HEK293 (cell line): ENCODE measurements at regions not wholly inside any gene's neighbourhood (a gene's known extent, or its start where the extent isn't known, plus 50 kb on each side); places are given as distances from the start of the nearest gene placed in this dataset.

ENCODE experiments used
- CTCF ChIA-PET: fragments of 350-600 bp; formaldehyde crosslinking; extraction: SDS; loops from one replicate; lab custom pipeline; 2021; ENCODE audit warnings: antibody characterized with exemption; lab: Yijun Ruan, JAX
- POLR2A ChIA-PET: fragments of 300-600 bp; formaldehyde crosslinking; extraction: SDS; loops from one replicate; lab custom pipeline; 2020; ENCODE audit warnings: antibody characterized with exemption, inconsistent platforms; lab: Yijun Ruan, JAX
- H3K27ac ChIP-seq: fragments of 200-500 bp; sonication (Bioruptor generic); 2 replicates; pipeline ENCODE4 v1.5.1; 2014; ENCODE audit warnings: low read depth, low read length, control low read depth, inconsistent platforms; ENCODE audit errors: extremely low read depth
- H3K36me3 ChIP-seq, 2 experiments: fragments of 200-500 bp in 1 of 2; sonication (Bioruptor generic) in 1 of 2; 1 replicate in 1 of 2; 2 replicates in 1 of 2; pipeline ENCODE4 v1.5.1; 2014 to 2017; ENCODE audit warnings: inconsistent platforms in 2 of 2, low read length in 2 of 2; ENCODE audit not compliant: control insufficient read depth in 2 of 2, insufficient read depth in 1 of 2
- H3K4me1 ChIP-seq: fragments of 200-500 bp; sonication (Bioruptor generic); 2 replicates; pipeline ENCODE4 v1.5.1; 2014; ENCODE audit warnings: mild to moderate bottlenecking, low read length, inconsistent platforms; ENCODE audit not compliant: control insufficient read depth, insufficient read depth
- H3K4me3 ChIP-seq: 2 replicates; pipeline ENCODE4 v1.5.1; 2011; ENCODE audit warnings: low read depth, mild to moderate bottlenecking, control low read depth, low read length, moderate library complexity
- H3K9me3 ChIP-seq: fragments of 200-500 bp; sonication (Bioruptor generic); 2 replicates; pipeline ENCODE4 v1.5.1; 2014; ENCODE audit warnings: low read depth, low read length, inconsistent platforms; ENCODE audit not compliant: control insufficient read depth, insufficient read depth
- FEZF1 ChIP-seq: fragments of 450-650 bp; formaldehyde crosslinking; IDR thresholded peaks from 2 replicates; pipeline ENCODE4 v1.5.1; 2016; ENCODE audit warnings: missing biosample characterization, missing genetic modification characterization
- GFI1B ChIP-seq: fragments of 450-650 bp; formaldehyde crosslinking; IDR thresholded peaks from 2 replicates; pipeline ENCODE4 v1.5.1; 2016; ENCODE audit warnings: missing biosample characterization, missing genetic modification characterization
- TRIM28 ChIP-seq: IDR thresholded peaks from 2 replicates; pipeline ENCODE4 v1.6.1; 2011; ENCODE audit warnings: low read length, control low read depth, borderline replicate concordance
- ZFP41 ChIP-seq: fragments of 450-650 bp; formaldehyde crosslinking; IDR thresholded peaks from 2 replicates; pipeline ENCODE4 v1.5.1; 2016; ENCODE audit warnings: missing biosample characterization, missing genetic modification characterization, borderline replicate concordance
- ZNF23 ChIP-seq: fragments of 450-650 bp; formaldehyde crosslinking; IDR thresholded peaks from 2 replicates; pipeline ENCODE4 v1.5.1; 2016; ENCODE audit warnings: missing biosample characterization, missing genetic modification characterization, borderline replicate concordance
- ZNF292 ChIP-seq: fragments of 450-650 bp; formaldehyde crosslinking; IDR thresholded peaks from 2 replicates; pipeline ENCODE4 v1.5.1; 2016; ENCODE audit warnings: low read depth, missing biosample characterization, missing genetic modification characterization, borderline replicate concordance
- ZNF302 ChIP-seq: fragments of 450-650 bp; formaldehyde crosslinking; IDR thresholded peaks from 2 replicates; pipeline ENCODE4 v1.5.1; 2016; ENCODE audit warnings: missing biosample characterization, missing genetic modification characterization, low read depth
- ZNF350 ChIP-seq: fragments of 450-650 bp; formaldehyde crosslinking; IDR thresholded peaks from 2 replicates; pipeline ENCODE4 v1.5.0; 2017; ENCODE audit warnings: missing biosample characterization, mild to moderate bottlenecking, missing genetic modification characterization
- ZNF529 ChIP-seq: fragments of 450-650 bp; formaldehyde crosslinking; IDR thresholded peaks from 2 replicates; pipeline ENCODE4 v1.5.1; 2017; ENCODE audit warnings: missing genetic modification characterization, missing biosample characterization; ENCODE audit not compliant: insufficient replicate concordance
- ZNF555 ChIP-seq: fragments of 450-650 bp; formaldehyde crosslinking; conservative IDR thresholded peaks from 2 replicates; pipeline ENCODE4 v1.5.1; 2017; ENCODE audit warnings: missing biosample characterization, mild to moderate bottlenecking, missing genetic modification characterization, inconsistent platforms
- ZNF585B ChIP-seq: fragments of 450-650 bp; formaldehyde crosslinking; IDR thresholded peaks from 2 replicates; pipeline ENCODE4 v1.5.1; 2016; ENCODE audit warnings: missing biosample characterization, missing genetic modification characterization
- ZNF768 ChIP-seq: fragments of 450-650 bp; formaldehyde crosslinking; IDR thresholded peaks from 2 replicates; pipeline ENCODE4 v1.5.1; 2018; ENCODE audit warnings: missing biosample characterization, mild to moderate bottlenecking, missing genetic modification characterization
- TF ChIP-seq, protein P1 (sequence below): fragments of 450-650 bp; formaldehyde crosslinking; IDR thresholded peaks from 2 replicates; pipeline ENCODE4 v1.5.1; 2016; ENCODE audit warnings: missing biosample characterization, missing genetic modification characterization
- TF ChIP-seq, protein P2 (sequence below): fragments of 450-650 bp; formaldehyde crosslinking; IDR thresholded peaks from 2 replicates; pipeline ENCODE4 v1.5.1; 2016; ENCODE audit warnings: missing biosample characterization, missing genetic modification characterization
- TF ChIP-seq, protein P3 (sequence below): fragments of 450-650 bp; formaldehyde crosslinking; IDR thresholded peaks from 2 replicates; pipeline ENCODE4 v1.5.1; 2016; ENCODE audit warnings: missing biosample characterization, missing genetic modification characterization, borderline replicate concordance
- TF ChIP-seq, protein P4 (sequence below): fragments of 450-650 bp; formaldehyde crosslinking; IDR thresholded peaks from 2 replicates; pipeline ENCODE4 v1.5.1; 2016; ENCODE audit warnings: missing biosample characterization, missing genetic modification characterization
- TF ChIP-seq, protein P5 (sequence below): fragments of 450-650 bp; formaldehyde crosslinking; IDR thresholded peaks from 2 replicates; pipeline ENCODE4 v1.5.1; 2017; ENCODE audit warnings: missing biosample characterization, missing genetic modification characterization

DNA sequence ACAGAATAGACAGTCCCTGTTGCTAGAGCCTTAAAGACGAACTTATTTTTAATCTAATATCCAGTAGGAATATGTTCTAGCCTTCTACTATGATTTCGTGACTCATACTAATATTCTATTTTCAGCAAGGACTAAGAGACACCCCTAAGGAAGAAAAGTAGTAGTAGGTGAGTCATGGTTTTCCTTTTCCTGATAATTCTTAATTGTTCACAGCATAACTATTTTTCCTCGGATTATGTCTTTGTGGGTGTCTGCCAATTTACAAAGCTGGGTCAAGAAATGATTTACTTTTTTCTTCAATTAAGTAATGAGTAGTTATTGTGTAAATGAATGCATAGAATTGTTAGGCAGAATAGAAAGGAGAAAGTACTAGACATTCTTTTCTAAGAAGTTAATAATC, 292.2 kb downstream of the TOX3 start:
- no peaks in the 10 kb centered on the region for H3K36me3 ChIP-seq
- peaks cover 4% of the 10 kb centered on the region for H3K4me1 ChIP-seq
- TF ChIP-seq ZNF350 (tag by site-specific recombination) (no peak), TRIM28 (no peak), ZNF585B (no peak), ZNF302 (tag by site-specific recombination) (no peak), FEZF1 (tag by site-specific recombination) (no peak), ZNF529 (no peak), ZNF555 (tag by site-specific recombination) (no peak), ZNF292 (tag by site-specific recombination) (no peak), GFI1B (tag by site-specific recombination) (no peak), ZFP41 (tag by site-specific recombination) (no peak), ZNF768 (tag by site-specific recombination) (no peak), ZNF23 (tag by site-specific recombination) (no peak)
- TF ChIP-seq, protein P1, sequence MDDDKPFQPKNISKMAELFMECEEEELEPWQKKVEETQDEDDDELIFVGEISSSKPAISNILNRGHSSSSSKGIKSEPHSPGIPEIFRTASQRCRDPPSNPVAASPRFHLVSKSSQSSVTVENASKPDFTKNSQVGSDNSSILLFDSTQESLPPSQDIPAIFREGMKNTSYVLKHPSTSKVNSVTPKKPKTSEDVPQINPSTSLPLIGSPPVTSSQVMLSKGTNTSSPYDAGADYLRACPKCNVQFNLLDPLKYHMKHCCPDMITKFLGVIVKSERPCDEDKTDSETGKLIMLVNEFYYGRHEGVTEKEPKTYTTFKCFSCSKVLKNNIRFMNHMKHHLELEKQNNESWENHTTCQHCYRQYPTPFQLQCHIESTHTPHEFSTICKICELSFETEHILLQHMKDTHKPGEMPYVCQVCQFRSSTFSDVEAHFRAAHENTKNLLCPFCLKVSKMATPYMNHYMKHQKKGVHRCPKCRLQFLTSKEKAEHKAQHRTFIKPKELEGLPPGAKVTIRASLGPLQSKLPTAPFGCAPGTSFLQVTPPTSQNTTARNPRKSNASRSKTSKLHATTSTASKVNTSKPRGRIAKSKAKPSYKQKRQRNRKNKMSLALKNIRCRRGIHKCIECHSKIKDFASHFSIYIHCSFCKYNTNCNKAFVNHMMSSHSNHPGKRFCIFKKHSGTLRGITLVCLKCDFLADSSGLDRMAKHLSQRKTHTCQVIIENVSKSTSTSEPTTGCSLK = no peak
- TF ChIP-seq, protein P2, sequence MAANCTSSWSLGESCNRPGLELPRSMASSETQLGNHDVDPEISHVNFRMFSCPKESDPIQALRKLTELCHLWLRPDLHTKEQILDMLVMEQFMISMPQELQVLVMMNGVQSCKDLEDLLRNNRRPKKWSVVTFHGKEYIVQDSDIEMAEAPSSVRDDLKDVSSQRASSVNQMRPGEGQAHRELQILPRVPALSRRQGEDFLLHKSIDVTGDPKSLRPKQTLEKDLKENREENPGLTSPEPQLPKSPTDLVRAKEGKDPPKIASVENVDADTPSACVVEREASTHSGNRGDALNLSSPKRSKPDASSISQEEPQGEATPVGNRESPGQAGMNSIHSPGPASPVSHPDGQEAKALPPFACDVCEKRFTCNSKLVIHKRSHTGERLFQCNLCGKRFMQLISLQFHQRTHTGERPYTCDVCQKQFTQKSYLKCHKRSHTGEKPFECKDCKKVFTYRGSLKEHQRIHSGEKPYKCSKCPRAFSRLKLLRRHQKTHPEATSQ (tag by site-specific recombination) = no peak
- TF ChIP-seq, protein P3, sequence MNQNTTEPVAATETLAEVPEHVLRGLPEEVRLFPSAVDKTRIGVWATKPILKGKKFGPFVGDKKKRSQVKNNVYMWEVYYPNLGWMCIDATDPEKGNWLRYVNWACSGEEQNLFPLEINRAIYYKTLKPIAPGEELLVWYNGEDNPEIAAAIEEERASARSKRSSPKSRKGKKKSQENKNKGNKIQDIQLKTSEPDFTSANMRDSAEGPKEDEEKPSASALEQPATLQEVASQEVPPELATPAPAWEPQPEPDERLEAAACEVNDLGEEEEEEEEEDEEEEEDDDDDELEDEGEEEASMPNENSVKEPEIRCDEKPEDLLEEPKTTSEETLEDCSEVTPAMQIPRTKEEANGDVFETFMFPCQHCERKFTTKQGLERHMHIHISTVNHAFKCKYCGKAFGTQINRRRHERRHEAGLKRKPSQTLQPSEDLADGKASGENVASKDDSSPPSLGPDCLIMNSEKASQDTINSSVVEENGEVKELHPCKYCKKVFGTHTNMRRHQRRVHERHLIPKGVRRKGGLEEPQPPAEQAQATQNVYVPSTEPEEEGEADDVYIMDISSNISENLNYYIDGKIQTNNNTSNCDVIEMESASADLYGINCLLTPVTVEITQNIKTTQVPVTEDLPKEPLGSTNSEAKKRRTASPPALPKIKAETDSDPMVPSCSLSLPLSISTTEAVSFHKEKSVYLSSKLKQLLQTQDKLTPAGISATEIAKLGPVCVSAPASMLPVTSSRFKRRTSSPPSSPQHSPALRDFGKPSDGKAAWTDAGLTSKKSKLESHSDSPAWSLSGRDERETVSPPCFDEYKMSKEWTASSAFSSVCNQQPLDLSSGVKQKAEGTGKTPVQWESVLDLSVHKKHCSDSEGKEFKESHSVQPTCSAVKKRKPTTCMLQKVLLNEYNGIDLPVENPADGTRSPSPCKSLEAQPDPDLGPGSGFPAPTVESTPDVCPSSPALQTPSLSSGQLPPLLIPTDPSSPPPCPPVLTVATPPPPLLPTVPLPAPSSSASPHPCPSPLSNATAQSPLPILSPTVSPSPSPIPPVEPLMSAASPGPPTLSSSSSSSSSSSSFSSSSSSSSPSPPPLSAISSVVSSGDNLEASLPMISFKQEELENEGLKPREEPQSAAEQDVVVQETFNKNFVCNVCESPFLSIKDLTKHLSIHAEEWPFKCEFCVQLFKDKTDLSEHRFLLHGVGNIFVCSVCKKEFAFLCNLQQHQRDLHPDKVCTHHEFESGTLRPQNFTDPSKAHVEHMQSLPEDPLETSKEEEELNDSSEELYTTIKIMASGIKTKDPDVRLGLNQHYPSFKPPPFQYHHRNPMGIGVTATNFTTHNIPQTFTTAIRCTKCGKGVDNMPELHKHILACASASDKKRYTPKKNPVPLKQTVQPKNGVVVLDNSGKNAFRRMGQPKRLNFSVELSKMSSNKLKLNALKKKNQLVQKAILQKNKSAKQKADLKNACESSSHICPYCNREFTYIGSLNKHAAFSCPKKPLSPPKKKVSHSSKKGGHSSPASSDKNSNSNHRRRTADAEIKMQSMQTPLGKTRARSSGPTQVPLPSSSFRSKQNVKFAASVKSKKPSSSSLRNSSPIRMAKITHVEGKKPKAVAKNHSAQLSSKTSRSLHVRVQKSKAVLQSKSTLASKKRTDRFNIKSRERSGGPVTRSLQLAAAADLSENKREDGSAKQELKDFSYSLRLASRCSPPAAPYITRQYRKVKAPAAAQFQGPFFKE (tag by site-specific recombination) = no peak
- TF ChIP-seq, protein P4, sequence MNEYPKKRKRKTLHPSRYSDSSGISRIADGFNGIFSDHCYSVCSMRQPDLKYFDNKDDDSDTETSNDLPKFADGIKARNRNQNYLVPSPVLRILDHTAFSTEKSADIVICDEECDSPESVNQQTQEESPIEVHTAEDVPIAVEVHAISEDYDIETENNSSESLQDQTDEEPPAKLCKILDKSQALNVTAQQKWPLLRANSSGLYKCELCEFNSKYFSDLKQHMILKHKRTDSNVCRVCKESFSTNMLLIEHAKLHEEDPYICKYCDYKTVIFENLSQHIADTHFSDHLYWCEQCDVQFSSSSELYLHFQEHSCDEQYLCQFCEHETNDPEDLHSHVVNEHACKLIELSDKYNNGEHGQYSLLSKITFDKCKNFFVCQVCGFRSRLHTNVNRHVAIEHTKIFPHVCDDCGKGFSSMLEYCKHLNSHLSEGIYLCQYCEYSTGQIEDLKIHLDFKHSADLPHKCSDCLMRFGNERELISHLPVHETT (tag by site-specific recombination) = no peak
- TF ChIP-seq, protein P5, sequence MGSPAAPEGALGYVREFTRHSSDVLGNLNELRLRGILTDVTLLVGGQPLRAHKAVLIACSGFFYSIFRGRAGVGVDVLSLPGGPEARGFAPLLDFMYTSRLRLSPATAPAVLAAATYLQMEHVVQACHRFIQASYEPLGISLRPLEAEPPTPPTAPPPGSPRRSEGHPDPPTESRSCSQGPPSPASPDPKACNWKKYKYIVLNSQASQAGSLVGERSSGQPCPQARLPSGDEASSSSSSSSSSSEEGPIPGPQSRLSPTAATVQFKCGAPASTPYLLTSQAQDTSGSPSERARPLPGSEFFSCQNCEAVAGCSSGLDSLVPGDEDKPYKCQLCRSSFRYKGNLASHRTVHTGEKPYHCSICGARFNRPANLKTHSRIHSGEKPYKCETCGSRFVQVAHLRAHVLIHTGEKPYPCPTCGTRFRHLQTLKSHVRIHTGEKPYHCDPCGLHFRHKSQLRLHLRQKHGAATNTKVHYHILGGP = no peak
- TF ChIP-seq, all 188 proteins: peak for 0
- Histone ChIP-seq H3K27ac (no peak overlapping the region), H3K4me3 (no peak overlapping the region), H3K9me3 (no peaks in the 10 kb centered on the region)
- ChIA-PET CTCF (no interaction called here), POLR2A (no interaction called here)
